NCI-H82 treated with DMSO at 0.1 percent for 48 hours (cell line): ENCODE measurements at regions not wholly inside any gene's neighbourhood (a gene's known extent, or its start where the extent isn't known, plus 50 kb on each side); places are given as distances from the start of the nearest gene placed in this dataset.
"Not testable (repeated sequence)": the region's sequence is repeated elsewhere in the genome, so short reads cannot be mapped to it uniquely, and the experiment has no call there.

ENCODE experiments used
- DNase-seq: peaks from one replicate; lab custom pipeline; 2025; ENCODE audit not compliant: unreplicated experiment; lab: John Stamatoyannopoulos, UW

DNA sequence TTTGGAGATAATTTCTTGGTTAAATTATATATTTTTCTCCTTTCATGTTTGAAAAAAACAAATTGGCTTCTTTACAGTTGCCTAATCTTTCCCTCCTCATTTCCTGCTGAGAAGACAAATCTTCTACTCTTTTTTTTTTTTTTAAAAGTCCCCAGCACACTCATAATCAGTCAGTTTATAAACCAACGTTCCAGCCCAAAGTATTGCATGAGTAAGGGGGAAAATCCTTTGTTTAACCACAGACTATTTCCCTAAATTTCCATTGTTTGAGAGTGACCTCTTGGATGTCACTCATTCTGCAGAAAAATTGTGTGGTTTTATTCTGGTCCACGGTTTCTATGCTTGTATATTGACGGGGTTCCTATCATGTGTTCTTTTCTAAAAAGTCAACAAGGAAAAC, 55.1 kb upstream of the TLR4 start:
- DNase-seq: no peak

DNA sequence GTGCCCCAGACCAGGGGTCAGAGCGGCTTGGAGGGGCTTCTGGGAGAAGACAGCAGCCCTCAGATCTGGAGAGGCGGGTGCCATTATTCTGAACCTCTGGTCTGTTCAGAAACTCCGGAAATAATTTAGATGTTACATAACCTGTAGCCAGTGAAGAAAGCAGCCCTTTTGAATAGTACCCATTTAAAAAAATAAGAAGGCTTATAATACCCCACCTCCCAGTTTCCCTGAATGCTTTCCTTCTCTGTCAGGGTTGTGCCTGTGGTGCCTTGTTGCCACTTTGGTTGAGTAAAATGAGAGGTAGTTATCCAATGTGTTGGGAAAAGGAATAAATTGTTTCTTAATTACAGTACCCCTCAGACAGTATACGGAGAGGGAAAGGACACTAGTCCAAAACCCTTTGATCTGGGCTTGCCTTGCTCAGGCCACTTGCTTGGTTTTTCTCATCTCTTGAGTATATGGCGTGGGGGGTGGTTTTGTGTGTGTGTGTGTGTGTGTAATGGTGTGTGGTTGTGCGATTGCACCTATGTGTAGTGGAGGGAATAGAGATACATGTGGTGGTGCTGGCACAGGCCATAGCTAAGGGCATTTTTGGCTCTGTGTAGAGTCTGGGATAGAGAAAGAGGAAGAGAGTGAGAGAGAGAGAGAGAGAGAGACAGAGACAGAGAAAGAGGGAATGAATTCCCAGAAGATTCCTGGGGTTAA, 59.1 kb upstream of the TLR4 start:
- no peak for DNase-seq

DNA sequence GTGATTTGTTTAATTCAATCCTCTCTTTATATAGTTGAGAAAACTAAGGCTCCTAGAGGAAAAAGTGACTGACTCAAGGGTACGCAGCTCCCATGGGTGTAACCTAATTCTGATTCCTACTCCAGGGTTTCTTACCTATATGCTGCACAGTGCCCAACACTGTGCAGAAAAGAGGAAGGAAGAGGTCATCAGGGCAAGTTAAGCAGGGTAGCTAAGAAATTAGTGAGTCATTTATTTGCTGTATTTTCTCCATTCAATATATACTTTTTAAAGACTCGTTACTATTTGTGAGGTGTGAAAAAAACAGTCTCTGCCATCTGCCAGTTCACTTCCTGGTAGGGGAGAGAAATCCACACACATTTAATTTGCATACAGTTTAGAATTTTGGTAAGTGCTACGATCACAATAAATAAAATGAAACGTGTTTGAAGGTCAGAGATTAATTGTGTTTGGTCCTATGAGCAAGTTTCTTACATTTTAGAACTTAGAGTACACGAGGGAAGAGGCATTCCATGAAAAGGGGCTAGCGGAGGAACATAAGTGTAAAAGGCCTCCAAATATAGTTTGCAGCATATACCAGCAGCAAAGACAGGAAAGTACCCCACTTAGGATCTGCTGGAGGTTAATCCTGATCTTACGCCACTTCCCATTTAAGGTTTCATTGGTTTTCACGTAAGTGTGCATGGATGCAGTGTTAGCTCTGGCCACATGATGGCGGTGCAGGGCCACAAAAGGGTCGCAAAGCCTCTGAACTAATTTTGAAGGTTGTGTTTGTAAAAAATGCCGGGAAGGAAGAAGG, 59.9 kb upstream of the TLR4 start:
- peak; percentile 78 for DNase-seq

DNA sequence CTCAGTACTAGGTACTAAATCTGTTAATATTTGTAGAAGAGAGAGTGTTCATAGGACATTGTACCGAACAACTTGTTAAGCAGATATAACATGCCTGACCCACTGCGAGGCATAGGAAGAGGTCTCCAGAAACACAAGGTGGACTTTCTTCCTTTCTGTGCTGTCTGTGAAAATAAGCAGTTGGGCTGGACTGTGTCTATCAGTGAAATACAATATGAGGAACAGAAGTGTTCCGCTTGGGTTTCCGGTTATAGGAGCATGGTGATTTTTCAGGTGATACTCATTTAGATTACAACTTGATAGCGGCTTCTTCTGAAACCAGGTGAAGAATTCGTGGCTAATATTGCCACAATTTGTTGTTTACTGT, 60.9 kb upstream of the TLR4 start:
- no peak for DNase-seq

- not testable (repeated sequence) for DNase-seq
These were observed 61.5 kb upstream of the TLR4 start for GRCh38 chr9:117642571-117643287.

- DNase-seq: no peak
These were observed 67.5 kb upstream of the TLR4 start for GRCh38 chr9:117636681-117637080.

- no peak for DNase-seq
These were observed 79.0 kb upstream of the TLR4 start for GRCh38 chr9:117625154-117625553.

GRCh38 chr9:117624106-117624505, 80.1 kb upstream of the TLR4 start:
- no peak for DNase-seq

DNA sequence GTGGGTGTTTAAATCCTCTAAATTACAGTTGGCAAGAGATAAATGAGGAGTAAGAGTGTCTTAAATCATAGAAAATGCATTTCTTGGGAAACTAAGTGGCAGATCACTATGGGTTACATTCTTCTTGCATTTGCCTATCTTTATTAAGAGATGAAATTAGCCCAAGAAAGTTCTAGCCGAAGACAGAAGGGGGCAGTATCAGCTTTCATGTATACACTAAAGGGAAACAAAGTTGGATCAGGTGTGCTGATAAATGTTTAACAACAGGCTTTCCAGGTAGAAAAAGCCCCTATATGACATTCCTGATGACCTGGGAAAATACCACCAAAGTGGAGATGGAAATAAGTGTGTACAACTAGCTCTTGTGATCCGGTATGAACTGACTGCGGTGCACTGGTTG, 81.9 kb upstream of the TLR4 start:
- DNase-seq: no peak

DNA sequence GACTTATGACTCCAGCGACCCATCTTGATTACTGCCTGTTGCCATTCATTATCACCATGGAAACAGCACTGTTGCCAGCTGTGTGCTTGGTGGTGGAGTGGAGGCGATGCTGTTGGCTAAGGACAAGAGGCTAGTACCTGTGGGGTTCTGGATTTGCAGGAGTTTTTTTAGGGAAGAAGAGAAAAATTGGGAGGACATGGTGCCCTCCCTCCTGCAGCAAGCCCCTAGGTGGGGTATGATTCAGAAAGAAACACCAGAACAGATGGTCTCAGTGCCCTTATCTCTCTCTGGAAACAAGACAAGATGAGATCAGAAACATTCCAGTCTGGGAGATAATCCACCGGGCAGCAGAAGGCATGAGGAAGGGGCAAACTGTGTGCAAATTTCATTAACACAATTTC, 87.8 kb upstream of the TLR4 start:
- peak; percentile 89 for DNase-seq

GRCh38 chr9:117612317-117612716, 91.9 kb upstream of the TLR4 start:
- DNase-seq: no peak

DNA sequence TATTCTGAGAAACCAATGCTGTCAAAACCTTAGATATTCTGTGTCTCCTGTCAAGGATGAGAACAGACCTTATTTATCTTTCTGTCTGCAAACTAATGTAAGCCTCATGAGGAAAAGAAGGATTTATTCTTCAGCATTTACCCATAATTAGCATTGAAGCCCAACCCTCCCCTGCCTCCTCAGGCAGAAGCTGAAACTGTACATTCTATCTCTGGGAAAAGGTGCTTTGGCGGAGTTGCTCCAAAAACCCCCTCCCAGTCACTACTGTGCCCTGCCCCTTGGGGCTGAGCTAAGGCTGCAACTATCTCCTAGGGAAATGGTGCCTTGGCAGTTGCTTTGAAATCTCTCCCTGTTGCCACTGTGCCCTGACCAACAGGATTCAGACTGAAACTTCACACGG, 106.2 kb upstream of the TLR4 start:
- DNase-seq: no peak

GRCh38 chr9:117596678-117597077, 107.5 kb upstream of the TLR4 start:
- no peak for DNase-seq

DNA sequence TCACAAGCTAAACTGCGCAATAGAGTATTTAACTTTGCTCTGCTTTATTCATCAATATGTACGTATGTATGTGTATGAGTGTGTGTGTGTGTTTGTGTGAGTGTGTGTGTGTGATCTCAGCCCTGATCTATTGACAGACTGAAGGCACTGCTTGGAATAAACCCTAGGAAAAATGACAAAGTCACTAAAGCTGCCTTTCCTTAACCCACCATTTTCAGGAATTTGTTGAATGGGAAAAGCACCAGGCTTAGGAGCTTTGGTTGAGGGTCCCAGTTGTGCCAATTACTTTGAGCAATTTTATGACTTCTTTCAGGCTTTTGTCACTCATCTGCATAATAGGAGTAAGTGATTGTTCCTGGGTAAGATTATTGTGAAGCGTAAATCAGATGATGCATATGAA, 108.6 kb upstream of the TLR4 start:
- DNase-seq: no peak

- DNase-seq: no peak
These were observed 116.9 kb upstream of the TLR4 start for GRCh38 chr9:117587263-117587662.

- DNase-seq: peak; percentile 47
These were observed 130.1 kb upstream of the TLR4 start for GRCh38 chr9:117574099-117574498.

GRCh38 chr9:117564839-117565238, 139.4 kb upstream of the TLR4 start:
- no peak for DNase-seq

GRCh38 chr9:117561761-117562160, 142.4 kb upstream of the TLR4 start:
- DNase-seq: no peak

GRCh38 chr9:117555964-117556629, 141.2 kb upstream of the ASTN2 start:
- DNase-seq: peak; percentile 28

GRCh38 chr9:117552811-117553210, 138.0 kb upstream of the ASTN2 start:
- no peak for DNase-seq

DNA sequence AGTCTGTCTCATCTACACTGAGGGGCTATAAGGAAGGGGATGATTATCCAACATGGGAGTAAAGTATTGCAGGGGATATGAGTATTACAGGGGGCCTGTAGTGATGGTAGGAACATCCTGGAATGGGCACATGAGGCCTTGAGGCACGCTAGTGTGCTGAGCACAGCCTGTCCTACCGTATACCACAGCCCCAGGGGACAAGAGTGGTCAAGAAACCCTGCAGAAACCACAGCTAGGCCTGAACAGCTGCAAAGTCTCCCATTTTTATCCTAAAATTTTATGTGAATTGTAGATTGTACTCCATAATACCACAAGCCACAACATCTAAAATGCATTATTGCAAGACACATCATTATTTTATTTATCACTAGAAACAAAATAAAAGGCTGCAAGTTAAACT, 136.3 kb upstream of the ASTN2 start:
- no peak for DNase-seq
